ENCODE measurements at regions not wholly inside any gene's neighbourhood (a gene's known extent, or its start where the extent isn't known, plus 50 kb on each side); places are given as distances from the start of the nearest gene placed in this dataset.

DNA sequence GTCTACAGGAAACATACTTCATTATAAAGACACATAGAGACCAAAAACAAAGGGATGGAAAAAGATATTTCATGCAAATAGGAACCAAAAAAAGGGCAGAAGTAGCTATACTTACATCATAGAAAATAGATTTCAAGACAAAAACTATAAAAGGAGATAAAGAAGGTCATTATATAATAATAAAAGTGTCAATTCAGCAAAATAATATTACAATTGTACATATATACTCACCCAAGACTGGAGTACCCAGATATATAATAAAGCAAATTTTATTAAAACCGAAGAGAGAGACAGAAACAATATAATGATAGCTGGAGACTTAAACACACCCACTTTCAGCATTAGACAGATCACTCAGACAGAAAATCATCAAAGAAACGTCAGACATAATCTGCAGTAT lies 546.3 kb downstream of the PRDM9 start:
- no peak for TF ChIP-seq POLR2A (IDR thresholded peaks at IDR 0.05)
- TF ChIP-seq, protein P1, sequence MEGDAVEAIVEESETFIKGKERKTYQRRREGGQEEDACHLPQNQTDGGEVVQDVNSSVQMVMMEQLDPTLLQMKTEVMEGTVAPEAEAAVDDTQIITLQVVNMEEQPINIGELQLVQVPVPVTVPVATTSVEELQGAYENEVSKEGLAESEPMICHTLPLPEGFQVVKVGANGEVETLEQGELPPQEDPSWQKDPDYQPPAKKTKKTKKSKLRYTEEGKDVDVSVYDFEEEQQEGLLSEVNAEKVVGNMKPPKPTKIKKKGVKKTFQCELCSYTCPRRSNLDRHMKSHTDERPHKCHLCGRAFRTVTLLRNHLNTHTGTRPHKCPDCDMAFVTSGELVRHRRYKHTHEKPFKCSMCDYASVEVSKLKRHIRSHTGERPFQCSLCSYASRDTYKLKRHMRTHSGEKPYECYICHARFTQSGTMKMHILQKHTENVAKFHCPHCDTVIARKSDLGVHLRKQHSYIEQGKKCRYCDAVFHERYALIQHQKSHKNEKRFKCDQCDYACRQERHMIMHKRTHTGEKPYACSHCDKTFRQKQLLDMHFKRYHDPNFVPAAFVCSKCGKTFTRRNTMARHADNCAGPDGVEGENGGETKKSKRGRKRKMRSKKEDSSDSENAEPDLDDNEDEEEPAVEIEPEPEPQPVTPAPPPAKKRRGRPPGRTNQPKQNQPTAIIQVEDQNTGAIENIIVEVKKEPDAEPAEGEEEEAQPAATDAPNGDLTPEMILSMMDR (IDR thresholded peaks at IDR 0.05), result no peak
- no peak for TF ChIP-seq EP300 (IDR thresholded peaks at IDR 0.05)
- TF ChIP-seq POLR2AphosphoS5 (IDR thresholded peaks at IDR 0.05), result no peak
